Gastrocnemius medialis (tissue), 4 donors: ENCODE measurements at regions not wholly inside any gene's neighbourhood (a gene's known extent, or its start where the extent isn't known, plus 50 kb on each side); places are given as distances from the start of the nearest gene placed in this dataset.

Source experiments
- ATAC-seq, 2 donors: fragments of 150-250 bp; one replicate each; pipeline ENCODE4 v1.9.1; 2016
- DNase-seq, 2 donors: peaks; one replicate each; pipeline ENCODE4 v3.0.0-alpha.2; 2019
- H3K27ac ChIP-seq, 4 donors: fragments of 200-600 bp; sonication (generic); 1 replicate in 1 of 4; 2 replicates in 3 of 4; pipeline ENCODE4 v1.5.1; 2016 to 2018; ENCODE audit warnings: mild to moderate bottlenecking in 2 of 4, moderate library complexity in 1 of 4
- H3K27me3 ChIP-seq, 3 donors: fragments of 200-600 bp; sonication (generic) in 2 of 3; 1 replicate in 1 of 3; 2 replicates in 2 of 3; pipeline versions ENCODE4 v1.5.1 to v1.6.0; 2016 to 2019; ENCODE audit warnings: mild to moderate bottlenecking in 1 of 3, moderate library complexity in 1 of 3
- H3K36me3 ChIP-seq, 2 donors: fragments of 200-600 bp; sonication (generic) in 1 of 2; one replicate each; pipeline ENCODE4 v1.5.1; 2017 to 2018
- H3K4me1 ChIP-seq, 2 donors: fragments of 200-600 bp; sonication (generic) in 1 of 2; one replicate each; pipeline ENCODE4 v1.5.1; 2016 to 2017; ENCODE audit warnings: mild to moderate bottlenecking in 2 of 2
- H3K4me3 ChIP-seq, 4 donors: fragments of 200-600 bp; sonication (generic) in 3 of 4; 1 replicate in 1 of 4; 2 replicates in 3 of 4; pipeline ENCODE4 v1.5.1; 2016 to 2019; ENCODE audit warnings: mild to moderate bottlenecking in 2 of 4
- H3K9me3 ChIP-seq, 3 donors: fragments of 200-600 bp; sonication (generic) in 2 of 3; 1 replicate in 1 of 3; 2 replicates in 2 of 3; pipeline ENCODE4 v1.5.1; 2016 to 2019
- POLR2A ChIP-seq, 2 donors: fragments of 450-650 bp; IDR thresholded peaks; one replicate each; pipeline ENCODE4 v1.6.1; 2017; ENCODE audit warnings: antibody characterized with exemption in 2 of 2, mild to moderate bottlenecking in 2 of 2, moderate library complexity in 2 of 2
- in situ Hi-C, 4 donors: fragments of 200-750 bp; cut with MboI; loops; one replicate each; pipeline versions ENCODE4 v1.15.0 to v1.8.0; 2017; ENCODE audit warnings: low sequenced_read_pairs in 4 of 4
- intact Hi-C: fragments of 100-400 bp; cut with DNase I; formaldehyde crosslinking; loops from one replicate; pipeline ENCODE4 v1.15.1; 2023; ENCODE audit warnings: low total_unique reads
- TF ChIP-seq, protein P1 (sequence below), 5 experiments: fragments of 450-650 bp in 3 of 5; fragments of 200-600 bp in 2 of 5; sonication (generic) in 2 of 5; IDR thresholded peaks in 4 of 5; conservative IDR thresholded peaks in 1 of 5; 1 replicate in 4 of 5; 2 replicates in 1 of 5; pipeline ENCODE4 v1.5.1; 2016 to 2019; ENCODE audit warnings: antibody characterized with exemption in 5 of 5, mild to moderate bottlenecking in 3 of 5, moderate library complexity in 3 of 5

DNA sequence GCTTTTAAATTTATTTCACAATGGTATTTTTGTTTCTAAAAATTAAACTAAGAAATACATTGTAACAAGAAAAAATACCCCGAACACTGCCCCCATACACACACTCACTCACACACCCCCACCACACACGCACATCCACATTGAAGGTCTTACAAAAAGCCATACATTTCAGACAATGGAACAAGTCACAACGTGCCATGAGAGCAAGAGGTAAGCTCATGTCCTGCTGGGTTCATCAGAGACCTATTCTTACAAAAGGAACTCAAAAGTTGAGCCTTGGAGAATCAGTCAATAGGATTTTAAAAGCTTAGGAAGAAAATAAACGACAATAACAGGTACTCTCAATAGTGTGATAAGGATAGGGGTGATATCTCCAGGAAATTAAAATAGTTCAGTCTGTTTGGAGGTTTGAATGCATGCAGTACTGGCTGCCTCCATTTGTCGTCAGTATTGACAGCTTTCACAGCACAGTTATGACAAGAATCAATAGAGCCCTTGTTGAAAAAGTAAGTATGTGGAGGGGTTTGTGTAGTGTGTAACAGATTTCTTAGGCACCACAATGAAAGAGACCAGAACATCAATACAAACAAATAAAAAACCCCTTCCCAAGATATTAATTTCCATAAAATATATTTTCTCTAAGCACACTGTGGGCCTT lies 1826.2 kb upstream of the CDH6 start:
- H3K9me3 ChIP-seq = no peaks in the 10 kb centered on the region
- H3K27ac ChIP-seq = no peak overlapping the region
- ATAC-seq (no peak), DNase-seq (no peak)
- no peak for TF ChIP-seq POLR2A (IDR thresholded peaks at IDR 0.05)
- TF ChIP-seq, protein P1, sequence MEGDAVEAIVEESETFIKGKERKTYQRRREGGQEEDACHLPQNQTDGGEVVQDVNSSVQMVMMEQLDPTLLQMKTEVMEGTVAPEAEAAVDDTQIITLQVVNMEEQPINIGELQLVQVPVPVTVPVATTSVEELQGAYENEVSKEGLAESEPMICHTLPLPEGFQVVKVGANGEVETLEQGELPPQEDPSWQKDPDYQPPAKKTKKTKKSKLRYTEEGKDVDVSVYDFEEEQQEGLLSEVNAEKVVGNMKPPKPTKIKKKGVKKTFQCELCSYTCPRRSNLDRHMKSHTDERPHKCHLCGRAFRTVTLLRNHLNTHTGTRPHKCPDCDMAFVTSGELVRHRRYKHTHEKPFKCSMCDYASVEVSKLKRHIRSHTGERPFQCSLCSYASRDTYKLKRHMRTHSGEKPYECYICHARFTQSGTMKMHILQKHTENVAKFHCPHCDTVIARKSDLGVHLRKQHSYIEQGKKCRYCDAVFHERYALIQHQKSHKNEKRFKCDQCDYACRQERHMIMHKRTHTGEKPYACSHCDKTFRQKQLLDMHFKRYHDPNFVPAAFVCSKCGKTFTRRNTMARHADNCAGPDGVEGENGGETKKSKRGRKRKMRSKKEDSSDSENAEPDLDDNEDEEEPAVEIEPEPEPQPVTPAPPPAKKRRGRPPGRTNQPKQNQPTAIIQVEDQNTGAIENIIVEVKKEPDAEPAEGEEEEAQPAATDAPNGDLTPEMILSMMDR (IDR thresholded peaks at IDR 0.05 in 4 of 5, conservative IDR thresholded peaks at IDR 0.05 in 1 of 5) = no peak
- intact Hi-C loops (no loop called here), in situ Hi-C loops (no loop called here)
- H3K36me3 ChIP-seq = no peaks in the 10 kb centered on the region
- H3K4me3 ChIP-seq = no peak overlapping the region
- H3K27me3 ChIP-seq = no peaks in the 10 kb centered on the region
- no peaks in the 10 kb centered on the region for H3K4me1 ChIP-seq

DNA sequence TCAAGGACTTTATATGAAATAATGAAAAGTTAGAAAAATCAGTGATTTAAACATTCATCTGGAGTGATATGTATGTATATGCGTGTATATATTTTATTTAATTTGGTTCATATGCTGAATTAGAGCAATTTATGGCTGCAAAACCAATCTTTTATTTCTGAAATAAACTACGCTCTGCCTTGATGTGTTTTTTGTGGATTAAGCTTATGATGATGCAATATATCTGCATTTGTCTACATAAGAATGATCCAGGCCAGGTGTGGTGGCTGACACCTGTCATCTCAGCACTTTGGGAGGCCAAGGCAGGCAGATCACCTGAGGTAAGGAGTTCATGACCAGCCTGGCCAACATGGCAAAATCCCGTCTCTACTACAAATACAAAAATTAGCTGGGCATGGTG lies 1842.3 kb upstream of the CDH6 start:
- Histone ChIP-seq H3K9me3 (no peaks in the 10 kb centered on the region), H3K36me3 (no peaks in the 10 kb centered on the region), H3K27ac (no peak overlapping the region), H3K4me3 (no peak overlapping the region), H3K4me1 (no peaks in the 10 kb centered on the region), H3K27me3 (no peaks in the 10 kb centered on the region)
- DNase-seq (no peak), ATAC-seq (no peak)
- TF ChIP-seq, protein P1 (IDR thresholded peaks at IDR 0.05 in 4 of 5, conservative IDR thresholded peaks at IDR 0.05 in 1 of 5) = no peak
- TF ChIP-seq POLR2A (IDR thresholded peaks at IDR 0.05) = no peak
- in situ Hi-C loops = no loop called here
- intact Hi-C loops = no loop called here

DNA sequence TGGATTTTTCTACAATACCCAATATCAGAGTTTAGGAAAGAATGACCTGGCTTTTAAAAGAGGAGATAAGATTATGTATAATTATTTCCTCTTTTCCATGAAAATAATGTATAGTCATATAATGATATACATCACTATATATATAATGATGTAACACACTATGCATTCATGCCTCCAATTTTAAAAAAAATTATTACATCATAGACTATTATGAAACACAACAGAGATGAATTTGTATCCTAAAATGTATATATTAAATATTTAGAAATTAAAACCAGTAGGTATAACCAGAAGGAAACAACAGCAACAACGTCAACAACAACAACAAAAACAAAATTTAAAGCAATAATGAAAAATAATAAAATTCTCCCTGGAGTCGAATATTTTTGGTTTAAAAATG lies 1856.5 kb upstream of the CDH6 start:
- Histone ChIP-seq H3K4me3 (no peak overlapping the region), H3K27me3 (no peaks in the 10 kb centered on the region), H3K9me3 (no peaks in the 10 kb centered on the region), H3K4me1 (no peaks in the 10 kb centered on the region), H3K27ac (no peak overlapping the region), H3K36me3 (no peaks in the 10 kb centered on the region)
- intact Hi-C loops (no loop called here), in situ Hi-C loops (no loop called here)
- DNase-seq (no peak), ATAC-seq (no peak)
- TF ChIP-seq POLR2A (IDR thresholded peaks at IDR 0.05) = no peak
- TF ChIP-seq, protein P1 (IDR thresholded peaks at IDR 0.05 in 4 of 5, conservative IDR thresholded peaks at IDR 0.05 in 1 of 5) = no peak

DNA sequence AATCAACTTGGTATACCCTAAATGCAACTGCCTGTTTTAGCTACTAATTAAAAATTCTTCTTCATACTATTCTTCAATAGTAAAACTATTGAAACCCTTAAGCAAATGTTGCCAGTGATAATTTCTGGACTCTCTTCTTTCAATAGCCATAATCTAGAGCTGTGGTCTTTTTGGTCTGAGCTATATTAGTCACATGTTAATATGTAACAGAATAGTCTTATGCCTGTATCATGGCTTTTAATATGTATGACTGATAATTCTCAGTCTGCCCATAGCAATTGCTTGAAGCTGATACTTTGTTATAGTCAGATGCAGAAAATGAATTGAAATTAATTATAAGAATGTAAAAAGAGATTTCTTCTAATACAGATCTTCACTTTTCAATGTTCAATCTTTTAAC lies 1871.9 kb upstream of the CDH6 start:
- Histone ChIP-seq H3K27ac (no peak overlapping the region), H3K36me3 (no peaks in the 10 kb centered on the region), H3K4me3 (no peak overlapping the region), H3K27me3 (no peaks in the 10 kb centered on the region), H3K9me3 (no peaks in the 10 kb centered on the region), H3K4me1 (no peaks in the 10 kb centered on the region)
- TF ChIP-seq, protein P1 (IDR thresholded peaks at IDR 0.05 in 4 of 5, conservative IDR thresholded peaks at IDR 0.05 in 1 of 5) = no peak
- no peak for DNase-seq
- in situ Hi-C loops (no loop called here), intact Hi-C loops (no loop called here)
- no peak for ATAC-seq

DNA sequence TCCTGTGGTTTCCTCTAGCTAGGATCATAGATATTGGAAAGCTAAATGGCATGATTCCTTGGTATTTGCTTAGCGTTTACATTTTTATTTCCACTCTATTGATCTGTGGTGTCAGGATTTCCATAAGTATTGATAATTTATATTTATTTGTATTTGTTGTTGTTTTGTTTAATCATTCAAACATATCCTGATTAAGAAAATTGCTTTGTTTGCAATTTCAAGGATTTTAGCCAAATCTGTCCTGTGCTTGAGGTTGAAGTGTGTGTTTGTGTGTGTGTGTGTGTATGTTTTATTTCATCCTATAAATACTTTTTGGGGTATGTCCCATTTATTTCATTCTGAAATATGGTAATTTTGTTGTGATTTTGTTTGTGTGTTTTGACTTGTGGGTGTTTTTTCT lies 1884.1 kb upstream of the CDH6 start:
- intact Hi-C loops = no loop called here
- H3K4me1 ChIP-seq = no peaks in the 10 kb centered on the region
- H3K9me3 ChIP-seq = no peaks in the 10 kb centered on the region
- ATAC-seq = no peak
- no peak for DNase-seq
- in situ Hi-C loops = no loop called here
- no peaks in the 10 kb centered on the region for H3K27me3 ChIP-seq
- H3K27ac ChIP-seq = no peak overlapping the region
- H3K4me3 ChIP-seq = no peak overlapping the region
- no peaks in the 10 kb centered on the region for H3K36me3 ChIP-seq
- no peak for TF ChIP-seq POLR2A (IDR thresholded peaks at IDR 0.05)
- TF ChIP-seq, protein P1 (IDR thresholded peaks at IDR 0.05 in 4 of 5, conservative IDR thresholded peaks at IDR 0.05 in 1 of 5) = no peak
